ENCODE measurements at regions not wholly inside any gene's neighbourhood (a gene's known extent, or its start where the extent isn't known, plus 50 kb on each side); places are given as distances from the start of the nearest gene placed in this dataset.

DNA sequence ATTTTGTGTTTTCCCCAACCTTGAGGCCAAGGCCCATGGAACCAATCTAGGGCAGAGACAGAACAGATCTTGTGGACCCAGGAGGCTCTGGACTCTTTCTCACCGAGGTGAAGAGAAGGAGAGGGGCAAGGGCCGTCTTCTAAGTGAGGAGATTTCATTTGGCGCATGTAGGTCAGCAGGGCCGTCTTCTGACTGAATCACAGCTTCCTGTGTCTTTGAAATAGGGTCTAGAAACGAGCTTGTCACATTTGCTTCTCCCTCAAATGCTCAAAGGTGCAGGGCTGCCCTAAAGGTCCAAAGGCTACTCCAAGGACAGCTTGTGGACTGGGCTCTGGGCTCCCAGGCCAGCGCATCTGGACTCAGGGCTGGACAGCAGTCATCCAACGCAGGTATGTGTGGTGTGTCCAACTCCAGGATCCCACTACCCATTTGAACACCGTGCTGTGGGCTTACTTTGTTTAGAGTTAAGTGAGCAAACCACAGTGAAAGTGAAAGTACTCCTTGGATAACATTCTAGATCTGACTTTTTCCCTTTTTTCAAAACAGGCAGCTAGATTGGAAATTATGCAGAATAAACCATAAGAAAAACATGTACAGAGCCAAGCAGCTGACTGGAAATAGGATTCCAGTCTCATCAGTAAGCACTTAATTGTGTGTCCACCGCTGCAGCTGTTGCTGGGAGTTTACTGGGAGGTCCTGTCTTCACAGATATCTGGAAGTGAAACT is 357.0 kb downstream of the GADD45G start:
- DNase-seq, result no peak

DNA sequence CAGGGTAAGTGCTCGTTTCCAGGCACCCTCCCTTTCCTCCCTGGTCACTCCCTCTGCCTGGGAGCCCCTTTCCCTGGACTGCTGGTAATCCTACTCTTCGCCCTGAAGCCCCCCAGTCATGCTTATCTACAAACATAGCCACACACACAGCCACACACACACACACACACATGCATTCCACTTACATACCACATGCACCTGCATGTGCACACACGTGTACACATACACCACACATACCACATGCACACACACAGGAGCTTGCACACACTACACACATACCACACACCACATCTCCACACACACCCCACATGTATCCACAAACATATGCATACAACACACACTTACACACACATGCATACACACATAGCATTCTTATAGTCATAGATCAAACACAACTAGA is 358.5 kb downstream of the GADD45G start:
- ATAC-seq (ENCODE audit: low FRiP score in 2 of 2), result peak in 1 of 2 donors; percentile 43
- no peak overlapping the region for H3K4me3 ChIP-seq
- H3K36me3 ChIP-seq, result no peaks in the 10 kb centered on the region
- H3K9me3 ChIP-seq, result no peaks in the 10 kb centered on the region
- no peak for TF ChIP-seq POLR2A (IDR thresholded peaks at IDR 0.05)
- TF ChIP-seq POLR2AphosphoS5 (IDR thresholded peaks at IDR 0.05), result no peak
- TF ChIP-seq EP300 (IDR thresholded peaks at IDR 0.05), result no peak
- TF ChIP-seq CTCF (IDR thresholded peaks at IDR 0.05), result no peak
- 54 to 90% methylated on average over 3 of the region's 3 CpGs for WGBS, 2 donors
- no peak overlapping the region for H3K27ac ChIP-seq
- peaks cover 7 to 13% (median 10%) of the 10 kb centered on the region in 4 donors for H3K4me1 ChIP-seq
- no peaks in the 10 kb centered on the region for H3K27me3 ChIP-seq
- DNase-seq, result no peak

More for the DNA sequence above, 357.0 kb downstream of the GADD45G start:
- H3K36me3 ChIP-seq, result no peaks in the 10 kb centered on the region
- peak overlapping the region; percentile 10 to 53 (median 34) for H3K27ac ChIP-seq
- no peaks in the 10 kb centered on the region for H3K9me3 ChIP-seq
- peaks cover 7 to 13% (median 10%) of the 10 kb centered on the region in 4 donors for H3K4me1 ChIP-seq
- H3K27me3 ChIP-seq, result no peaks in the 10 kb centered on the region
- TF ChIP-seq EP300 (IDR thresholded peaks at IDR 0.05) (no peak), POLR2AphosphoS5 (IDR thresholded peaks at IDR 0.05) (no peak), CTCF (IDR thresholded peaks at IDR 0.05) (no peak), POLR2A (IDR thresholded peaks at IDR 0.05) (no peak)
- peak in 1 of 2 donors; percentile 41 for ATAC-seq (ENCODE audit: low FRiP score in 2 of 2)
- WGBS, 2 donors, result 58 to 63% methylated on average over 5 to 9 of the region's 9 CpGs
- H3K4me3 ChIP-seq, result peak overlapping the region in 1 of 4 donors; percentile 18

- no peak for ATAC-seq (ENCODE audit: low FRiP score in 2 of 2)
- DNase-seq, result no peak
- WGBS, 2 donors, result 61 to 100% methylated on average over 2 of the region's 2 CpGs
Observed at GRCh38 chr9:89967527-89967926, 362.7 kb downstream of the GADD45G start.

DNA sequence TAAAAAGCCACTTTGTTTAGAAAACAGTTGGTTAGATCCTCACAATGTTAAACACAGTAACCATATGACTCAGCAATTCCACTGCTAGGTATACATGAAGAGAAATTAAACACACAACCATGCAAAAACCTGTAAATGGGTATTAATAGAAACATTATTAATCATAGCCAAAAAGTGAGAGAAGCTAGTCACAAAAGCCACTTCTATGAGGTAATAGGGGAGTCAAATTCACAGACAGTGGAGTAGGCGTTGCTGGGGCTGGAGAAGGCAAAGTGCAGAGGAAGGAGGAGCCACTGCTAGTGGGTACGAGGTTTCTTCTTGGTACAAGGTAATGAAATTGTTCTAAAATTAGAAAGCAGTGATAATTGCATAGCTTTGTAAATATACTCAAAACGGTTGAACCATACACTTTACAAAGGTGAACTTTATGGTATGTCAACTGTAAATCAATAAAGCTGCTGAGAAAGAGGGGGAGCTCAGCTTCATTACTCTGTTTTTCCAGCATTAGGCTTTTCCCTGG is 364.4 kb downstream of the GADD45G start:
- Histone ChIP-seq H3K4me3 (no peak overlapping the region), H3K27me3 (no peaks in the 10 kb centered on the region), H3K4me1 (no peaks in the 10 kb centered on the region), H3K36me3 (no peaks in the 10 kb centered on the region), H3K27ac (no peak overlapping the region), H3K9me3 (no peaks in the 10 kb centered on the region)
- TF ChIP-seq POLR2A (IDR thresholded peaks at IDR 0.05), result no peak
- TF ChIP-seq CTCF (IDR thresholded peaks at IDR 0.05), result no peak
- TF ChIP-seq EP300 (IDR thresholded peaks at IDR 0.05), result no peak
- no peak for TF ChIP-seq POLR2AphosphoS5 (IDR thresholded peaks at IDR 0.05)
- DNase-seq, result no peak
- WGBS, 2 donors, result 43 to 44% methylated on average over 3 of the region's 3 CpGs
- no peak for ATAC-seq (ENCODE audit: low FRiP score in 2 of 2)

More at GRCh38 chr9:89967527-89967926, 362.7 kb downstream of the GADD45G start:
- no peak overlapping the region for H3K27ac ChIP-seq
- no peaks in the 10 kb centered on the region for H3K36me3 ChIP-seq
- H3K4me1 ChIP-seq, result peaks cover 0 to 3% (median under 1%) of the 10 kb centered on the region in 4 donors
- H3K9me3 ChIP-seq, result no peaks in the 10 kb centered on the region
- H3K4me3 ChIP-seq, result no peak overlapping the region
- TF ChIP-seq EP300 (IDR thresholded peaks at IDR 0.05) (no peak), POLR2AphosphoS5 (IDR thresholded peaks at IDR 0.05) (no peak), CTCF (IDR thresholded peaks at IDR 0.05) (no peak), POLR2A (IDR thresholded peaks at IDR 0.05) (no peak)
- no peaks in the 10 kb centered on the region for H3K27me3 ChIP-seq

Data from upper lobe of left lung (tissue), 6 donors.